GM21447 (cell line): ENCODE measurements at regions not wholly inside any gene's neighbourhood (a gene's known extent, or its start where the extent isn't known, plus 50 kb on each side); places are given as distances from the start of the nearest gene placed in this dataset.

Source experiments
- ATAC-seq: cut with Tn5 transposase; IDR thresholded peaks from one replicate; pipeline ENCODE4 v1.9.1; 2021; ENCODE audit not compliant: unreplicated experiment

DNA sequence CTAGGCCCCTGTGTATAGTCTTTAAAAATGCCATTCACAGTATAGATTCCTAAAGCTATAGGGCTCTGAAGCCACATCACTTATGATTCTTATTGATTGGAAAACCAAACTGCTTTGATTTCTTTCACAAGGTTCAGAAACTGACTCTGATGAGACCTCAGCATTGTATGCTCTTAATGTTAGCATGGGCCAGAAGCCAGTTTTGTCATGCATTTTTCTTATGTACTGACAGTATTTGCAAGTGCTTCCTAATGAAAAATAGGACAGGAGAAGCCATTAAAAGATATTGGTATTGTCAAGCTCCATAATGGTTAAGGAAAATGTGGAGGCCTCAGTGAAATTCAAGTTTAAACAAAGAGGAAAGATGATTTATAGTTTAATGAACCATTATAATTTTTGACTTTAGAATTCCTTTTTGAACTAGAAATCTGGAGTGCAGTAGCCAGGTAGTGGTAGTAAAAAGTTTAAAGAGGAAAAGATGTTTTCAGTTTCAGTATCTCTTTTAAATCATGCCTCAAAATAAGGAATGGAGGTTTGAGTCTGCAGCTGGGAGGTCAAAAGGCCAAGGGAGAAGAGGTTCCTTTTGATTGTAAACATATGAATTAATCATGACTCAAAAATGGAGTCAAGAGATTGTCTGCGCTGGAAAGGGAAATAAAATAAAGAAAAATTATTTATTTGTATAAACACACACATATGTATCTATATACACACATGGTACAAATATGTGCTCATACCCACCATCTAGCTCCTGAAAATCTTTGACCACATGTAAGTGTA, 388.1 kb upstream of the PRICKLE1 start:
- ATAC-seq: no peak

DNA sequence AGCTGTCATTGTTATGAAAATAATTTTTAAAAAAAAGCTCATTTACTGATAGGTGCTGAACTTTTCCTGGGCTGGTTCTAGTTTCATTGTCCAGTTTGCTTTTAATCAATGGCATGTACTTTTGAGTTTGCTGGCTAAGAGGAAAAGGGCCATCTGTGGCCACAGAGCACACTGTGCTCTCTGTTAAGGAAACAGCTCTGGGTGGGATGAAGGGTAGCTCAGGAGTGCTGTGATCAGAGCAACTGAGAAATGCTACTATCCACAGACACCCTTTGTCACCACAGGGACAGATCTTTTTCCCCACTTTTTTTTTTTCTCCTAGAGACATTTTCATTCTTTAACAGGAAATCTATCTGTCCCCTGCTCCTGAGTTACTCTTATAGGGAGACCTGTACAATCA, 387.1 kb upstream of the PRICKLE1 start:
- ATAC-seq: no peak

DNA sequence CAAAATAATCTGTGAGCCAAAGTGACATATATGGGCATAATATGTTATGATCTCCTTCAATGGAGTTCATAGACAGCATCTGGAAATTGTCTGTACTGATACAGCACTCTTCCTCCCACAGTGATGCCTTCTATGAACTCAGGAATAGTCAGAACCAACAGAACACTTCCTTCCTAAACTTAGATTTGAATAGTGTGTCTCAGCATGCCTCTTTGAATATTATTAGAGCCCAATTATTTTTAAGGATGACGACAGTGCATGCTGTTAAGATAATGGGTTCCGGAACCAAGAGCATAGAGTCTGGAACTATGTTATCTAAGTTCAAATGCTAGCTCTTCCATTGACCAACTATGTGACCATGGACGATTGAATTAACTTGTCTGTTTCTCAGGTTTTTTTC, 386.6 kb upstream of the PRICKLE1 start:
- no peak for ATAC-seq

DNA sequence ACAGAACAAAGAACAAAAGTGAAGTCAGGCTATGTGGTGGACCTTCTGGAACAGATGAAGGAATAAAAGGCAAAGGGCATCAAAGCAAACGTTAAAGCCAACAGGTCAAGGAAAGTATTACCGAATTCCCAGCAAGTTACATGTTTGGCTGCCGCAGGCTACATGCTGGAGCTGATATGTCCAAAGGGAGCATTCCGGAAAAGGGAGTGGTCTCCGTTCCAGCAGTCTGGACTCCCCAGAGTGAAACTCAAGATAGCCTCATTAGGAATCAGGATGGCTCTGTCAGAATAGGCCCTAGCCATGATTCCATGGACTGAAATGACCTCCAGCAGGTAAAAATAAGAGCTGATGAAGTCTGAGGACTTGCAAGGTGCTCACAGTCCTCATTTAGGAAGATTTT, 379.8 kb upstream of the PRICKLE1 start:
- no peak for ATAC-seq

DNA sequence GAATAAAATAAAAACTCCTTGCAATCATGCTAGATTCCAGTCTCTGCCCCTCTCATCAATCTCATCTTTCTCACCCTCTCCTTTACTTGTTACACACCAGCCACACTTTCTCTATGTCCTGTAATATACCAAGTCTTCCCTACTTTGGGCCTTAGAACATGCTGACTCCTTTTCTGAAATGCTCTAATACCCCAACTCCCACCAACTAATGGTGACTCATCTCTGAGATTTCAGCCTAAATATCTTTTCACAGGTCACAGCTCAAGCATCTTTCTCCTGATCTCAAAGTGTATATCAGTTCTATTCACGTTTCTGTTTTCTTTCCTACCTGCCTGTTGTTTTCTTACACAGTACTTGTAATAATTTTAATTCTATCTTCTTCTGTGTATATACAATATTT, 378.9 kb upstream of the PRICKLE1 start:
- no peak for ATAC-seq

DNA sequence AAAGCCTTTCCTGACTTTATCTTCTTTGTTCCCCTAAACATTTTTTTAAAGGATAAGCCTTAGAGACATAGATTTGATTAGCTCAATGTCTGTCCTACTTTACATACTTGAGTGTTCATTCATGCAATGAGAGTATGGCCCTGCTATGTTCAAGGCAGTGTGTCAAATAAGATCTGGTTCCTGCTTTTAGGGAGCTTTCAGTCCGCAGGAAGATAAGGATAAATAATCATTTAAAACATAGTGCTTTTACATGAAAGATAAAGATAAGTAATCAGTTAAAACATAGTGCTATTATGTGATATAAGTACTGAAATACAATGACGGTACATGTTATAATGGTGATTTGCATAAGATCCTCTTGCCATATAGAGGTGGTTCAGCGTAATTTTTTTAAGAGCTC, 378.3 kb upstream of the PRICKLE1 start:
- ATAC-seq: no peak

DNA sequence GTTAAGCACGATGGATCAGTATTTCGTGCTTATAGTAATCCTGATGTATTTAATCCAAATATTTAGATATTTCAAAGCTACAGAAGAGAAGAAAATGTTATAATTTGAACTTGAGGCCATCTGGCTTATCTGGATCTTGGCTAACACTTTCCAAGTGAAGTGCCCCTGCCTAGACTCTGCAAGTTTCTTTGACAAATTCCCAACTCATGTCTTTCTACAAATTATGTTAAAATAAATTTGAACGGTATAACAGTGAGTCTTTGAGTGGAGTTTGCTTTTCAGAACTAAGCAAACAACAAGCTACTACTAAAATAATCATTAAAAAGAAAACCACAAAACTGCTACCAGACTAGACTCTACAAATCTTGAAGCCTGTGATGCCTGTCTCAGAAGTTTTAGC, 374.4 kb upstream of the PRICKLE1 start:
- ATAC-seq: no peak

DNA sequence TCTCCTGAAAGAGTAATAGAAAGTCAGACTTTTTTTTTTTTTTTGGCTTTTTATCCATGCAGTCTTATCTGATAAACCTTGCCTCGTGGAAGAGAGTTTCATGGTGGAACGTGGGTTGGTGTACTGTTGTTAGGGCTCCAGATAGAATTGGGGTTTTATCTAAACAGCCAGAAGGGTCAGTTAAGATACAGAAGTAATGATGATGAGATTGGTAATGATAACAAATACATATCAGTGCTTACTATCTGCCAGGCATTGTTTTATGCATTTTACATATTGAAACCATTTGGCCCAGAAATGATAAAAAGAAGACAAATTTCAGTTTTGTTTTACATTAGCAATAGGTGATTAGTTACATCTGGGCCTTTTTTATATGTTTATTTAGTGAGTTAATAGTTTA, 372.8 kb upstream of the PRICKLE1 start:
- no peak for ATAC-seq

DNA sequence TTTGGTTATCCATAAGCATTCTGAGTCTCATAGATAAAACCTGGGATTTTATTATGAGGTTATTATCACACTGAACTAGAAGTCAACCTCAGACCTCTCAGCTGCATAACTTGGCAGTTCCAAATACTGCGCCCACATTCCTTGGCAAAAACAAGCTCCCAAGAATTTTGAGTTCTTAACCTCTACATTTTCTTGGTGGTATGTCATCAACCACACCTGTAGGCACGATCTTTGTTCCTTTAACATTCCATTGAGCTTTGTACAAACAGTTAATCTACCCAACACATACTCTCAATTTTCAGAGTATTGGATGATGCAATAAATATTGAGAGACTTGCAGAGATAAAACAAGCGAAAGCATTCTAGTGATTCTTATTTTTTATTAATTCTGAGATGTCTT, 371.8 kb upstream of the PRICKLE1 start:
- no peak for ATAC-seq

DNA sequence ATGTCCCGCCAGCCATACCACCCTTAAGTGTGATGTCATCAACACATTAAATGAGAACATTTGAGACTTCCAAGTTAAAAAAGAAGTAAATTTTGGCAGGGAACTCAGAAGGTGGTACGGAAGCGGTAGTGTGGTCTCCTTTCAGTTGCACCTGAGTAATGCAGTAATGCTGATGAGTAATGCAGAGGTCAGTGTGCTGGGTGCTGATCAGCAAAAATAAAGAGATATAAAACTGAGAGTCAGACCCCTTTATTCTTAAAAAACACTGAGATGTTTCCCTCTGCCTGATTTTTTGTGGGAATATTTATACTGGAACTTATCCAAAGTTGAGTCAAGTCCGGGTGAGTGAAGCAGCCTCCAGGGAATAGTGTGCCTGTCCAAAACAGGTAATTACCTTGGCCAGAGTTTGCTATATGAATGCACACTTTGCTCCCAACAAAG, 370.6 kb upstream of the PRICKLE1 start:
- ATAC-seq: no peak

DNA sequence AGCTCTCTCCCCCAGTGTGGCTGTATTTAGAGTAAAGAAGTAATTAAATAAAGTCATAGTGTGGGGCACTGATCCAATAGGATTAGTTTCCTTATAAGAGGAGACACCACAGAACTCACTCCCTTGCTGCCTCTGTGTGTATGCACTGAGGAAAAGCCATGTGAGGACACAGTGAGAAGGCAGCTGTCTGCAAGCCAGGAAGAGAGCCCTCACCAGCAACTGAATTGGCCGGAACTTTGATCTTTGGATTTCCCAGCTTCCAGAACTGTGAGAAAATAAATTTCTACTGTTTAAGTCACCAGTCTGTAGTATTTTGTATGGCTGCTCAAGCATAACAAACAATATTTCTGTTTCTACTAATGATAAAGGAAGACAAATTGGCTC, 368.7 kb upstream of the PRICKLE1 start:
- ATAC-seq: no peak

DNA sequence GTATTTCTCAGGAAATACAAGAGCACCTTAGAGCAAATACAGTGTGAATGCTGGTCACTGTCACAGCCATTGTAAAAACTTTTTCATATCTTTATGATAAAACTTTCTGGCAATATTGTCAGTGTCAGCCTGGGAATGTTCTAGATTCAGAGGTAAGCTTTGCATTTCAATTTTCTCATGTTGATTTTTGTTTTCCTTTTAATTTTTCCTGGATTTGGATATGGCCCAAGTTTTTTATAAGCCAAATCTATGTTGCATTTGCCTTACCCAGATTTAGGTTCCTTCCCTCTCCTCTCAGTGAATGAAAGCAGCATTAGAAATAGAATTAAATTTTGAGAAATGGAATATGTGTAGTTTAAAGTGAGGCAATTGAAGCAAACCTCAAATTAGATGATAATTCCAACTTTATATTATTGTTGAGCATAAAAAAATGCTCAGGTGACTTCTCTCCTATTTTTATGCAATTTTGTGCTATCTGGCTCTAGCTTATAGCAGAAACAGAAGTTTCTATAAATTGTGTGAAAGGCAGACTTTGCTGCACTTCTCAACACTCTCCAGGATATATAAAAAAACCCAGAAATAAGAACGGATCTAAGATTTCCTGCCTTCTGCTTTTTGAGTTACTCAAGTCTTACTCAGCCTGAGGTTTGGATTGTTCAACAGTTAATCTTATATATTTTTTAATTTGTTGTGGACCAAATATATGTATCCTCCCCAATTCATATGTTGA, 368.2 kb upstream of the PRICKLE1 start:
- ATAC-seq: no peak

DNA sequence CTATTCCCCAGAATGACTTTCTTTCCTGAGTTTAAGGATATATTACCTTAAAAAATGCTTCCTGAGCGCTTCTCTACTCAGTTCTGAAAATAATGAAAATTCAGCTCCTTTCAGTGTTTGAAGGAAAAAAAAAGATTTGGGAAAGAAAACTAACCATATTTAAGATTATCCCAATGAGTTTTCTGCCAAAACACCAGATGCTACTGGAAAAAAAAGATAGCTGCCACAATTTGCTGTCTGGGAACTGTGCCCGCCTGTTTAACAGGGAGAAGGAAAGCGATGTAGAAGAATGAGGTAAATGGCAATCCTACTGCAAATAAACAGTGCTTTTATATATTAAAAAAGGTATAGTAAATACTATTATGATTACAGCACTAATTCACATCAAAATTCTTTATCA, 367.6 kb upstream of the PRICKLE1 start:
- ATAC-seq: no peak

DNA sequence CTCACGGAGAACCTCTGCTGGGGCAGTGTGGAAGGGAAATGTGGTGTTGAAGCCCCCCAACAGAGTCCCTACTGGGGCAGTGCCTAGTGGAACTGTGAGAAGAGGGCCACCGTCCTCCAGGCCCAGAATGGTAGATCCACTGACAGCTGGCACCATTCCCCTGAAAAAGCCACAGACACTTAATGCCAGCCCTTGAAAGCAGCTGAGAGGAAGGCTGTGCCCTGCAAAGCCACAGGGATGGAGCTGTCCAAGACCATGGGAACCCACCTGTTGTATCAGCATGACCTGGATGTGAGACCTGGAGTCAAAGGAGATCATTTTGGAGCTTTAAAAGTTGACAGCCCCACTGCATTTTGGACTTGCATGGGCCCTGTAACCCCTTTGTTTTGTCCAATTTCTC, 363.5 kb upstream of the PRICKLE1 start:
- ATAC-seq: no peak

DNA sequence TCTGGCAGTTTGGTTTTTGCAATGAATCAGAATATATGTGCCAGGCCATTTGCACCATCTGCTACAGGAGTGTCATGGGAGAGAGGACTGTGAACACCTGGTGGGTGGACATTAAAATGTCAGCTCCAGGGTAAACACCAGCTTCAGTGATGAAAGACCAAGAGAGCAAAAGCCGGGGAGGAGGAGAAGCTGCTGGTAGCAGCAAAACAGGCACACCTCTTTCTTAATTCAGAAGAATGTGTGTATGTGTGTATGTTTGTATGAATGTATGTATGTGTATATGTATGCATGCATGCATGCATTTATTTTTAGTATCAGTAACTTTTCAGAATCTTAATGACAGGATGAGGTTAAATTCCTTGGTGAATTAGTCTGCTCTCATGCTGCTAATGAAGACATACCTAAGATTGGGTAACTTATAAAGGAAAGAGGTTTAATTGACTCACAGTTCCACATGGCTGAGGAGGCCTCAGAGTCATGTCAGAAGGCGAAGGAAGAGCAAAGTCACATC, 357.4 kb upstream of the PRICKLE1 start:
- no peak for ATAC-seq

DNA sequence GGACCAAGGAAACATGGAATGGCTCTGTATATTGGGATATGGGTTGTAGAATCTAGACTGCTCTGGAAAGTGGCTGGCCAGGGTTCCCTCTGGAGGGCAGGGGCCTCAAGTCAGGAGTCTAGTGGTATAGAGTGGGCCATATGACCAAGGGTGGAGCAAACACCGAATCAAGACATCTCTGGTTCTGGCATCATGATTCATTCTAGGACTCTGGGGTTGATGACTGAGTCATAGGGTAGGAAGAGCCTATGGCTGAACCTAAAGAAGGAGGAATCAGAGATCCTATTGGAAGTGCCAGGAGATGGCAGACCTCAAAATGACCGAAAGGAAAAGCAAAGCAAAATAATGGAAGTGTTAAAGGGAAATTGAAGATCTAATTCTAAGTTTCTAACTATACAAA, 356.4 kb upstream of the PRICKLE1 start:
- ATAC-seq: no peak

DNA sequence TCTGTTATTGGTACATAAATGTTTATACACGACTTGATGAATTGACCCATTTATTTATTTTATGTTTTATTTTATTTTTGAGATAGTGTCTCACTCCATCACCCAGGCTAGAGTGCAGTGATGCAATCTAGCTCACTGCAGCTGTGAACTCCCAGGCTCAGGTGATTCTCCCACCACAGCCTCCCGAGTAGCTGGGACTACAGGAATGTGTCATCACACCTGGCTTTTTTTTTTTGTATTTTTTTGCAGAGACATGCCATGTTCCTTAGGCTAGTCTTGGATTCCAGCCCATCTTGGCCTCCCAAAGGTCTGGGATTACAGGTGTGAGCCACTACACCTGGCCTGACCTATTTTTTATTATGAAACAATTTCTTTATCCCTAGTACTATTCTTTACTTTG, 355.0 kb upstream of the PRICKLE1 start:
- ATAC-seq: no peak

DNA sequence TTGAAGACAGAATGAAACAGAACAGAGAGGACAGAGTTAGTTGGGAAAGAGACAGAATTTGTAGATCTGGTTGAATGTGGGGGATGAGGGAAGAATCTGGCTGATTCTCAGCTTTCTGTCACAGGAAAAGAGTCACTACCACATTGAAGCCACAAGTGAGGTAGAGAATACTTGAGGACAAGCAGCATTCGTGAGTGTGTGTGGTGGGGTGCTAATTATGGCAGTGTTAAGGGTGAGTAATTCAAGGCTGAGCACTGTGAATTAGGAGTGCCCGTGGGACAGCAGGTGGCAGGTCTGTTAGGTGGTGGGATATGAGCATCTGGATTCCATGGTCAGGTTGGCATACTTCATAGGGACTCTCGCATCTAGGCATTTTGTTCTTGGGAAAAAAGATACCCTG, 347.4 kb upstream of the PRICKLE1 start:
- ATAC-seq: no peak

DNA sequence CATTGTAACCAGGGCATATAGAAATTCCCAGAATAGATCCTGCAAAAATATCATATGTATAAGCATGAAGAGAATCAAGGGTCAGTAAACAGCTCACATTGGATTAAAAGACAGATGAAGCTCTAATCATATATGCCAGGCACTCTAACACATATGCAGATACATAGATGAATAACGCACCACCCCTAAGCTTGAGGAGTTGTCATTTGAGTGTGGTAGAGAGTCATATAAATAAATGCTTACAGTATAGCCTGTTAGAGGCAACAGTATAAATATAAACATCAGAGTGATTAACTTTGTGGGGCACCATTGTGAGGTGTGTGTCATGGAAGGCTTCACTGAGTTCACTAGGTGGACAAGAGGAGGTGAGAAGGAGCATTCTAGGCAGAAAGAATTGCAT, 346.7 kb upstream of the PRICKLE1 start:
- ATAC-seq: no peak

DNA sequence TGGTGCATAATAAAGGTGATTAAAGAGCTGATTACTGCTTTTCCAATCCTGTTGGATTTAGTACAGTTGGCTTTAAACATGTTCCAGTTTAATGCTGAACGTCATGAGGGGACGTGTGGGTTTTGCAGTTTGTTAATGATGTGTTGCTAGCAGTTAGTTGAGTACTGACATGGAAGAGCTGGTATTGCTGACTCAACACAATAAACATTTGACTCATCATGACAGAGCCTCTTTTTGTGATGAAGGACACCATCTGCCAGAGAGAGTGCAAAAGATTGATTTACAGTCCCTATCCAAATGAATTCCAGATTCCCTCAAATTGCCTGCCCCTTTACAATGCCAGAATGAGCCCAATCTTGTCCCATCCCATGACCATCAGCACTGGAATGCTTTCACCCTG, 346.2 kb upstream of the PRICKLE1 start:
- ATAC-seq: no peak

DNA sequence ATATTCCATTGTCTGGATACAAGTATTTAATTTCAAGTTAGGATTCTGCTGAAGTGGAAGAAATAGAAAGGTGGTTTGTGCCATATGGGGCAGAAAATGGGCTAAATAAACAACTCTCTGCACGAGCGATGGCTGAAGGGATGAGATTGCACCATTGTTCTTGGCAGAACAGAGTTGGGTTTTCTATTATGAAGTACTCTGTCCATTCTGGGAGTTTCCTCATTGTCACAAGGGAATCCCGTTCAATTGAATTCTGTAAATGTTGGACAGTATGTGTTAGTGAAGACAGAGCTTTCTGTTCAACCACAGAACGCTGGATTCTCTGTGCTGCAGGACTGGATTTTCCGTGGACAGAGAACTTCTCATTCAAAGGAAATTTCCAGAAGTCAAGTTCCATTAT, 345.5 kb upstream of the PRICKLE1 start:
- no peak for ATAC-seq

DNA sequence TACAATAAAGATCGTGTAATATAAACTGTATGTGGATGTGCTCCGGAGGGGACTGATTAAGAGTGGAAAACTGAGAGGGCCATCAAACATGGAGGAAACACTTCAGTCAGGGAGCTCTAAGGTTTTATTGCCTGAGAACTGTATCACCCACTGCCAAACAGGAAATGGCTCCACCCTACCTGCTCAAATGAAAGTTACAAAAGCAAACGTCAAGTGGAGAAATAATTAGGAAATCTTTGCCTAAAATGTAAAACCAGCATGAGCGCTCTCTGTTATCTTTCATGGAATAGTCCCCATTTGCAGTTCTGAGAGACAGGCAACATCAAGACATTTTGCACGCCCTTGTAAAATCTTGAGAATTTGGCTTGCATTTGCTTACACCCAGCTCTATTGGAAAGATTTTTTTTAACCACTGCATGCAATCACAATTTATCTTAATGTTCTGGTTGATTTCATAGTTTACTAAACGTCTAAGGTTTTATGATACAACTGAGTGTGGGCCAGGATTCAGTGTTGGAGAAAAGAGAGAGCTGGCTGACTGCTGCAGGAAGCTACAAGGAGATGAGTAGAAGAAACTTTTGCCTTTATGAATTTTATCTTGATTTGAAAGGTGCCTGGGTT, 344.0 kb upstream of the PRICKLE1 start:
- no peak for ATAC-seq
